SH-SY5Y (cell line): ENCODE measurements at regions not wholly inside any gene's neighbourhood (a gene's known extent, or its start where the extent isn't known, plus 50 kb on each side); places are given as distances from the start of the nearest gene placed in this dataset.

Experiments
- GATA2 ChIP-seq: IDR thresholded peaks from 2 replicates; pipeline ENCODE4 v1.6.1; 2011; ENCODE audit warnings: mild to moderate bottlenecking, low read depth, low read length
- GATA3 ChIP-seq: IDR thresholded peaks from 2 replicates; pipeline ENCODE4 v1.6.1; 2011; ENCODE audit warnings: low read depth, mild to moderate bottlenecking, low read length, moderate library complexity

GRCh38 chr21:20377250-20377649 is 621.0 kb upstream of the NCAM2 start:
- TF ChIP-seq GATA2 (no peak), GATA3 (no peak)

- no peak for TF ChIP-seq GATA3
- TF ChIP-seq GATA2, result no peak
Measured at GRCh38 chr21:20388400-20388799, 609.8 kb upstream of the NCAM2 start.

DNA sequence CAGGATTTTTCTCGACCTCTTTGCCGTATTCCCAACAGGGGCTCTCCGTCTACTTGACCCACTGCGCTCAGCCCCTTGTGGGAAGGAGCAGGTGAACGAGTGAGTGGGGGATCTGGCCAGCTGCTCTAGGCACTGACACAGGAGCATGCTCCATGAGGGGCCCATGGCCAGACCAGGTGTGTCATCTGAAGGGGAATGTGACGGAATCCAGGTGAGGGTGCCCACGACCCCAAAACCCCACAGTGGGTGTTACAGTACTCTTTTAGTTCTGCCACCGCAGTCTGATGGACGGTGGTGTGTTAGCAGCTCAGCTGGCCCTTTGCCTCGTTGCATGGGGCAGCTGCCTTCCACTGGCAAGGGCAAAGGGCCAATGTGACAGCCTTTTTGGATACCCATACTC is 601.4 kb upstream of the NCAM2 start:
- TF ChIP-seq GATA3 (no peak), GATA2 (no peak)

GRCh38 chr21:20404915-20405314 is 593.3 kb upstream of the NCAM2 start:
- TF ChIP-seq GATA2 (no peak), GATA3 (no peak)

- no peak for TF ChIP-seq GATA2
- TF ChIP-seq GATA3, result no peak
Measured at GRCh38 chr21:20418353-20418752, 579.9 kb upstream of the NCAM2 start.

DNA sequence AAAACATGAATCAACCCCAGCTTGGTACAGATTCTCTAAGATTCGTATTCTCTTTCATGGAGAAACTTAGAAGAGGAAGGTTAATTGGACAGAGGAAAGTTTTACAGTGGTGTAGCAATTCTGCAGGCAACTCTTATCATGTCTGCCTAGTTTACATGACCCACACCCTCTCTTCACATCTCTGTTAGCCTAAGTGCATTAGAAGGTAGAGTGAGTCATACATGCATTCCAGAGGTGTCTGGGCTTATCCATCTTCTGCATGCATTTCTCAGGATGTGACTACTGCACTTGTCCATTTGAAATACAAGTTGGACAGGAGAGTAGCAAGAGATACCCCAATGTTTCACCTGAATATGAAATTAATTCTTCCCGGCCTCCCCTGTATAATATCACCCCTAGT is 578.4 kb upstream of the NCAM2 start:
- TF ChIP-seq GATA2, result no peak
- no peak for TF ChIP-seq GATA3

DNA sequence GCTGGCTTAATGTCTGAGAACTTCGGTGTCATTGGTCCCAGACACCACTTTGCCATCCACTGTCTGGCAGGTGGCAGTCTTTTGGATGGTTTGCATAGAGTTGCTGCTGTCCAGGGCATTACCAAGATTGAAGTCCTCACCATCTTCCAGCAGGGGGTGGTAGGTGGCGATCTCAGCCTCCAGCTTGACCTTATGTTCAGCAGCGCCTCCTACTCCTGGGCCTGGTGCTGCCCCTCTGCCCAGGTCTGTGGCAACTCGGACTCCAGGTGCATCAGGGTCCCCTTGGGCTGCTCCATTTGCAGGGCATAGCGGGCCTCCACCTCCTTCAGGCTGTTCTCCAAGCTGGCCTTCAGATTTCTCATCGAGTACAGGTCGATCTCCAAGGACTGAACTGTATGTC is 573.3 kb upstream of the NCAM2 start:
- no peak for TF ChIP-seq GATA3
- no peak for TF ChIP-seq GATA2

- TF ChIP-seq GATA3 (no peak), GATA2 (no peak)
Measured at GRCh38 chr21:20425856-20426255, 572.4 kb upstream of the NCAM2 start.

DNA sequence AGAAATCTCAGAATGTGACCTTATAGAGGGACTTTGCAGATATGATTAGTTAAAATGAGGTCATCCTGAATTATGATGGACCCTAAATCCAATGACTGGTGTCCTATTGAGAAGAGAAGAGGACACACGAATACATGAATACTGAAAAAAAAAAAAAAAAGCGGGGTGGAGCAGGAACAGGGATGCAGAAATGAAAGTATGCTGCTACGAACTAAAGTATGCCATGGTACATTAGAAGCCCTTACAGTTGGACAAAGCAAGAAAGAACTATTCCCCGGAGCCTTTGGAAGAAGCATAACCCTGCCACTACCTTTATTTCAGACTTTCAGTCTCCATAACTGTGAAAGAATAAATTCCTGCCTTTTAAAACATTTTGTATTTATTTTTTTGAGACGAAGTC is 557.9 kb upstream of the NCAM2 start:
- TF ChIP-seq GATA2 (no peak), GATA3 (no peak)

DNA sequence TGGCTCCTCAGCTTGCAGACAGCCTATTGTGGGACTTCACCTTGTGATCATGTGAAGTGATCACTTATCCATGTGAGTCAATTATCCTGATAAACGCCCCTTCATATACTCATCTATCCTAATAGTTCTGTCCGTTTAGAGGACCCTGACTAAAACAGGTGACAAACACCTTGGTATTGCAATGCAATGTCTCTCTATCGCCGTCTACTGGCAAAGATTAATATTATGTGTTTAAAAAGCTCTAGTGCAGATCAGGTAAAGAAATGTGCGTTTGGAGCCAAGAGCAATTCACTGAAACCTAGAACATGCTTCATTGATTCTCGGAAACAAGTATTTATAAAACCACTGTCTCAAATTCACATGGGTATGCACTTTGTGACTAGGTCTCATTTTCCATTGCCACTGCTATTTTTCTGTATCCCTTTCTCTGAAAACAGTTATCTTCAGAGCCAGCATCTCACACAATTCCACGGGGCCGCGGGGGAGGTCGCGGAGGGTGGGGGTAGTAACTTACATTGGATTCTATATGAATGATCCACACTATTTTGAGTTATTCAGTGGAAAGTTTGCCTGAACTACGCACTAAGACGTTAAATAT is 554.6 kb upstream of the NCAM2 start:
- TF ChIP-seq GATA3, result no peak

DNA sequence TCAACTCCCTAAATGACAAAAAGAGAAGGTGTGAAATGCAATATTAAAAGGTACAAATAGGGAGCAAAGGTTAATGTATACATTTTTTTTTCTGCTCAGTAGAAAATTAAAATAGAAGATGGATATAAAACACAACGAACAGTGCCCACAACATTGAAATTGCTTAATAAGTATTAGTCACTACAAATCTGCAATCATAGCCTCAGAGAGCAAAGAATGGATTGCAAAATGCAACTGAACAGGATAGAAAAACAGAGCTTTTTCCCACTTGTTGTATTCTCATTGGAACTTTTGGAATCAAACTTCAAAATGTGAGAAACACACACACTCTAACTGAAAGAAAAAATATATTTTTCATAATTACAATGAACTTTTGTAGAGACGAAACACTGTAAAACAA is 552.2 kb upstream of the NCAM2 start:
- no peak for TF ChIP-seq GATA3
- no peak for TF ChIP-seq GATA2

GRCh38 chr21:20451046-20451445 is 547.2 kb upstream of the NCAM2 start:
- TF ChIP-seq GATA3 (no peak), GATA2 (no peak)

- TF ChIP-seq GATA2 (no peak), GATA3 (no peak)
Measured at GRCh38 chr21:20452935-20453334, 545.3 kb upstream of the NCAM2 start.

DNA sequence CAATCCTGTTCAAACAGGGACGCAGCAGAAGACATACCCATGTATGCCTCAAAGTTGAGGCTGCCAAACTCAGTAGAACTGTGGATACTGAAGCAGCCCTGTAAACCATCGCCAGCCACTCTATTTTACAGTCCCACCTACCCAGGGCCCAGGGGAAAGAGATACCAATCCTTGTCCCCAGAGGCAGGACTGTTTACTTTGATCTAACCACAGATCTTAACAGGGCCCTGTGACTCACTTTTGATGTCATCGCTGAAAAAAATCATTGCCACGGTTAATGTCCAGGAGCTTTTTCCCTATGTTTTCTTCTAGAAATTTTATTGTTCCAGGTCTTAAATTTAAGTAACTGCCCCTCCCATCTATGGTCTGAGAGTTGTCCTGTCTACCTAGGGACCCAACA is 538.4 kb upstream of the NCAM2 start:
- no peak for TF ChIP-seq GATA3
- TF ChIP-seq GATA2, result no peak

- TF ChIP-seq GATA2, result no peak
- TF ChIP-seq GATA3, result no peak
Measured at GRCh38 chr21:20463362-20463761, 534.8 kb upstream of the NCAM2 start.

DNA sequence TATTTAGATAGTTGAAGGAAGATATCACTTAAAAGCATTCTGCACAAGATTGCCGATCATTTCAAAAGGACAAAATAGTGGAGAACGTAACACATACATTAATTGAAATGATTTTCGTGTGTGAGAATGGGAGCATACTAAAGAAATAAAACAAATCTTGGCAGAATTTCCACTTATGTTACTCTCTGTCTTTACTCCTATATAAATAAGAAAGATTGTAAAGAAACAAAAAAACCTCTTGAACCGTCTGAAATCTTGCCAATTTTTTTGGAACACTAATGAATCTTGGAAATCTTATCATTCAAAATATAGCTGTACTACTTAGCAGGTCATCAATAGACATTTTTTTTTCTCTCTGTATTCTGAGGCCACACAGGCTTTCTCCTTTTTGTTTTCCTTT is 528.8 kb upstream of the NCAM2 start:
- TF ChIP-seq GATA2 (no peak), GATA3 (no peak)
